ENCODE measurements at regions not wholly inside any gene's neighbourhood (a gene's known extent, or its start where the extent isn't known, plus 50 kb on each side); places are given as distances from the start of the nearest gene placed in this dataset.

- TF ChIP-seq CTCF (IDR thresholded peaks at IDR 0.05; ENCODE audit: poor library complexity, severe bottlenecking) (peak; percentile 88), RAD21 (conservative IDR thresholded peaks at IDR 0.05) (peak; percentile 91), SMC3 (conservative IDR thresholded peaks at IDR 0.05; ENCODE audit: poor library complexity) (peak; percentile 82), MXI1 (conservative IDR thresholded peaks at IDR 0.05; ENCODE audit: poor library complexity, severe bottlenecking) (no peak)
- Histone ChIP-seq H3K27me3 (ENCODE audit: insufficient read depth, low read depth, low read length) (no peaks in the 10 kb centered on the region), H2AFZ (ENCODE audit: low read depth, low read length) (no peak overlapping the region), H3K27ac (ENCODE audit: low read length) (peak overlapping the region; percentile 46), H4K20me1 (ENCODE audit: insufficient read depth) (no peaks in the 10 kb centered on the region), H3F3A (ENCODE audit: insufficient read depth, low read length, poor library complexity, severe bottlenecking) (no peaks in the 10 kb centered on the region), H3K79me2 (replicated peaks; ENCODE audit: insufficient read depth, low read length) (no peaks in the 10 kb centered on the region), H3K4me3 (ENCODE audit: low read length) (no peak overlapping the region), H3K9me3 (ENCODE audit: low read length) (no peaks in the 10 kb centered on the region), H3K9ac (ENCODE audit: low read length) (no peak overlapping the region), H3K4me2 (ENCODE audit: low read length) (no peak overlapping the region), H3K36me3 (ENCODE audit: insufficient read depth, low read length) (no peaks in the 10 kb centered on the region), H3K9me2 (ENCODE audit: insufficient read depth, low read length) (no peaks in the 10 kb centered on the region)
These were observed 204.0 kb upstream of the NANOGP8 start for GRCh38 chr15:35289024-35289617.

GRCh38 chr15:35288580-35288979, 203.5 kb upstream of the NANOGP8 start:
- Histone ChIP-seq H4K20me1 (ENCODE audit: insufficient read depth) (no peaks in the 10 kb centered on the region), H3K9me2 (ENCODE audit: insufficient read depth, low read length) (no peaks in the 10 kb centered on the region), H3K4me2 (ENCODE audit: low read length) (no peak overlapping the region), H3F3A (ENCODE audit: insufficient read depth, low read length, poor library complexity, severe bottlenecking) (no peaks in the 10 kb centered on the region), H3K9ac (ENCODE audit: low read length) (no peak overlapping the region), H3K4me3 (ENCODE audit: low read length) (no peak overlapping the region), H3K9me3 (ENCODE audit: low read length) (no peaks in the 10 kb centered on the region), H3K36me3 (ENCODE audit: insufficient read depth, low read length) (no peaks in the 10 kb centered on the region), H3K79me2 (replicated peaks; ENCODE audit: insufficient read depth, low read length) (no peaks in the 10 kb centered on the region), H2AFZ (ENCODE audit: low read depth, low read length) (no peak overlapping the region), H3K27me3 (ENCODE audit: insufficient read depth, low read depth, low read length) (no peaks in the 10 kb centered on the region), H3K27ac (ENCODE audit: low read length) (no peak overlapping the region)
- TF ChIP-seq EP300 (conservative IDR thresholded peaks at IDR 0.05; ENCODE audit: poor library complexity, severe bottlenecking) (no peak), EZH2 (IDR thresholded peaks at IDR 0.05; ENCODE audit: borderline replicate concordance, insufficient read depth, low read length, poor library complexity, severe bottlenecking) (no peak), MXI1 (conservative IDR thresholded peaks at IDR 0.05; ENCODE audit: poor library complexity, severe bottlenecking) (no peak), REST (IDR thresholded peaks at IDR 0.05; ENCODE audit: borderline replicate concordance) (no peak), TAF1 (IDR thresholded peaks at IDR 0.05; ENCODE audit: low read depth) (no peak), CTCF (IDR thresholded peaks at IDR 0.05; ENCODE audit: poor library complexity, severe bottlenecking) (no peak), RAD21 (conservative IDR thresholded peaks at IDR 0.05) (no peak), POLR2AphosphoS5 (IDR thresholded peaks at IDR 0.05) (no peak), SMC3 (conservative IDR thresholded peaks at IDR 0.05; ENCODE audit: poor library complexity) (no peak)

Data from neural cell (in vitro differentiated cells).